ENCODE measurements at regions not wholly inside any gene's neighbourhood (a gene's known extent, or its start where the extent isn't known, plus 50 kb on each side); places are given as distances from the start of the nearest gene placed in this dataset.

- H3K79me2 ChIP-seq (ENCODE audit: low read length), result no peaks in the 10 kb centered on the region
- no peaks in the 10 kb centered on the region for H3K9me3 ChIP-seq (ENCODE audit: low read length)
- H2AFZ ChIP-seq (ENCODE audit: low read length), result no peak overlapping the region
- H3K4me3 ChIP-seq (ENCODE audit: low read length), result no peak overlapping the region
- DNase-seq, result no peak
- no peak overlapping the region for H3K9ac ChIP-seq (ENCODE audit: low read length)
- no peaks in the 10 kb centered on the region for H3K4me1 ChIP-seq (ENCODE audit: low read length)
- no peaks in the 10 kb centered on the region for H3K36me3 ChIP-seq (ENCODE audit: insufficient read depth, low read length)
- no peak overlapping the region for H3K4me2 ChIP-seq (ENCODE audit: low read depth, low read length, poor library complexity, severe bottlenecking)
- no peaks in the 10 kb centered on the region for H3K27me3 ChIP-seq (ENCODE audit: low read length)
- H4K20me1 ChIP-seq (ENCODE audit: insufficient read depth, low read depth, low read length), result no peaks in the 10 kb centered on the region
- no peak overlapping the region for H3K27ac ChIP-seq (ENCODE audit: low read length)
- no peaks in the 10 kb centered on the region for H3K9me2 ChIP-seq (replicated peaks; ENCODE audit: insufficient read depth, low read length)
These were observed 207.1 kb downstream of the ICE1 start for GRCh38 chr5:5629607-5629978.

GRCh38 chr5:5628866-5629606, 206.6 kb downstream of the ICE1 start:
- Histone ChIP-seq H3K4me1 (ENCODE audit: low read length) (no peaks in the 10 kb centered on the region), H3K4me3 (ENCODE audit: low read length) (no peak overlapping the region), H3K79me2 (ENCODE audit: low read length) (no peaks in the 10 kb centered on the region), H3K4me2 (ENCODE audit: low read depth, low read length, poor library complexity, severe bottlenecking) (no peak overlapping the region), H3K9me2 (replicated peaks; ENCODE audit: insufficient read depth, low read length) (no peaks in the 10 kb centered on the region), H3K9me3 (ENCODE audit: low read length) (no peaks in the 10 kb centered on the region), H4K20me1 (ENCODE audit: insufficient read depth, low read depth, low read length) (no peaks in the 10 kb centered on the region), H3K27me3 (ENCODE audit: low read length) (no peaks in the 10 kb centered on the region), H3K9ac (ENCODE audit: low read length) (no peak overlapping the region), H3K27ac (ENCODE audit: low read length) (no peak overlapping the region), H3K36me3 (ENCODE audit: insufficient read depth, low read length) (no peaks in the 10 kb centered on the region), H2AFZ (ENCODE audit: low read length) (no peak overlapping the region)
- no peak for DNase-seq

GRCh38 chr5:5626412-5626811, 203.9 kb downstream of the ICE1 start:
- no peak overlapping the region for H3K4me3 ChIP-seq (ENCODE audit: low read length)
- no peaks in the 10 kb centered on the region for H3K4me1 ChIP-seq (ENCODE audit: low read length)
- H4K20me1 ChIP-seq (ENCODE audit: insufficient read depth, low read depth, low read length), result no peaks in the 10 kb centered on the region
- no peak for DNase-seq
- H3K9ac ChIP-seq (ENCODE audit: low read length), result no peak overlapping the region
- no peaks in the 10 kb centered on the region for H3K36me3 ChIP-seq (ENCODE audit: insufficient read depth, low read length)
- no peaks in the 10 kb centered on the region for H3K27me3 ChIP-seq (ENCODE audit: low read length)
- no peak overlapping the region for H2AFZ ChIP-seq (ENCODE audit: low read length)
- H3K9me3 ChIP-seq (ENCODE audit: low read length), result no peaks in the 10 kb centered on the region; the same call in 1 of the 2 replicates
- no peaks in the 10 kb centered on the region for H3K79me2 ChIP-seq (ENCODE audit: low read length)
- no peaks in the 10 kb centered on the region for H3K9me2 ChIP-seq (replicated peaks; ENCODE audit: insufficient read depth, low read length)
- no peak overlapping the region for H3K4me2 ChIP-seq (ENCODE audit: low read depth, low read length, poor library complexity, severe bottlenecking)
- H3K27ac ChIP-seq (ENCODE audit: low read length), result no peak overlapping the region

- Histone ChIP-seq H3K4me2 (ENCODE audit: low read depth, low read length, poor library complexity, severe bottlenecking) (no peak overlapping the region), H2AFZ (ENCODE audit: low read length) (no peak overlapping the region), H3K36me3 (ENCODE audit: insufficient read depth, low read length) (no peaks in the 10 kb centered on the region), H3K9ac (ENCODE audit: low read length) (no peak overlapping the region), H3K4me1 (ENCODE audit: low read length) (no peaks in the 10 kb centered on the region), H3K27ac (ENCODE audit: low read length) (no peak overlapping the region), H3K9me3 (ENCODE audit: low read length) (no peaks in the 10 kb centered on the region; the same call in 1 of the 2 replicates), H3K4me3 (ENCODE audit: low read length) (no peak overlapping the region), H3K9me2 (replicated peaks; ENCODE audit: insufficient read depth, low read length) (no peaks in the 10 kb centered on the region), H3K79me2 (ENCODE audit: low read length) (no peaks in the 10 kb centered on the region), H4K20me1 (ENCODE audit: insufficient read depth, low read depth, low read length) (no peaks in the 10 kb centered on the region), H3K27me3 (ENCODE audit: low read length) (0 out of 2 replicates have a peak, but pooled peaks cover 2% of the 10 kb centered on the region)
- no peak for DNase-seq
These were observed 203.0 kb downstream of the ICE1 start for GRCh38 chr5:5625491-5625890.

GRCh38 chr5:5623397-5623796, 200.9 kb downstream of the ICE1 start:
- 0 out of 2 replicates have a peak, but pooled peaks cover 2% of the 10 kb centered on the region for H3K27me3 ChIP-seq (ENCODE audit: low read length)
- no peak overlapping the region for H3K4me2 ChIP-seq (ENCODE audit: low read depth, low read length, poor library complexity, severe bottlenecking)
- no peak for DNase-seq
- H3K9me3 ChIP-seq (ENCODE audit: low read length), result no peaks in the 10 kb centered on the region; the same call in 1 of the 2 replicates
- no peak overlapping the region for H3K4me3 ChIP-seq (ENCODE audit: low read length)
- no peaks in the 10 kb centered on the region for H4K20me1 ChIP-seq (ENCODE audit: insufficient read depth, low read depth, low read length)
- no peak overlapping the region for H3K9ac ChIP-seq (ENCODE audit: low read length)
- H3K36me3 ChIP-seq (ENCODE audit: insufficient read depth, low read length), result no peaks in the 10 kb centered on the region
- no peak overlapping the region for H3K27ac ChIP-seq (ENCODE audit: low read length)
- no peak overlapping the region for H2AFZ ChIP-seq (ENCODE audit: low read length)
- no peaks in the 10 kb centered on the region for H3K9me2 ChIP-seq (replicated peaks; ENCODE audit: insufficient read depth, low read length)
- H3K4me1 ChIP-seq (ENCODE audit: low read length), result no peaks in the 10 kb centered on the region
- H3K79me2 ChIP-seq (ENCODE audit: low read length), result no peaks in the 10 kb centered on the region

- no peak overlapping the region for H3K27ac ChIP-seq (ENCODE audit: low read length)
- no peaks in the 10 kb centered on the region for H3K4me1 ChIP-seq (ENCODE audit: low read length)
- 0 out of 2 replicates have a peak, but pooled peaks cover 2% of the 10 kb centered on the region for H3K27me3 ChIP-seq (ENCODE audit: low read length)
- H3K79me2 ChIP-seq (ENCODE audit: low read length), result no peaks in the 10 kb centered on the region
- no peak overlapping the region for H3K9ac ChIP-seq (ENCODE audit: low read length)
- no peak overlapping the region for H2AFZ ChIP-seq (ENCODE audit: low read length)
- H3K9me2 ChIP-seq (replicated peaks; ENCODE audit: insufficient read depth, low read length), result no peaks in the 10 kb centered on the region
- no peaks in the 10 kb centered on the region for H4K20me1 ChIP-seq (ENCODE audit: insufficient read depth, low read depth, low read length)
- H3K36me3 ChIP-seq (ENCODE audit: insufficient read depth, low read length), result no peaks in the 10 kb centered on the region
- no peak for DNase-seq
- H3K9me3 ChIP-seq (ENCODE audit: low read length), result no peaks in the 10 kb centered on the region; the same call in 1 of the 2 replicates
- H3K4me3 ChIP-seq (ENCODE audit: low read length), result no peak overlapping the region
- no peak overlapping the region for H3K4me2 ChIP-seq (ENCODE audit: low read depth, low read length, poor library complexity, severe bottlenecking)
These were observed 200.3 kb downstream of the ICE1 start for GRCh38 chr5:5622806-5623205.

GRCh38 chr5:5619546-5619945, 197.1 kb downstream of the ICE1 start:
- Histone ChIP-seq H4K20me1 (ENCODE audit: insufficient read depth, low read depth, low read length) (no peaks in the 10 kb centered on the region), H3K9ac (ENCODE audit: low read length) (no peak overlapping the region), H3K4me1 (ENCODE audit: low read length) (no peaks in the 10 kb centered on the region), H3K36me3 (ENCODE audit: insufficient read depth, low read length) (no peaks in the 10 kb centered on the region), H2AFZ (ENCODE audit: low read length) (no peak overlapping the region), H3K9me3 (ENCODE audit: low read length) (no peaks in the 10 kb centered on the region; the same call in 1 of the 2 replicates), H3K4me2 (ENCODE audit: low read depth, low read length, poor library complexity, severe bottlenecking) (no peak overlapping the region), H3K4me3 (ENCODE audit: low read length) (no peak overlapping the region), H3K79me2 (ENCODE audit: low read length) (no peaks in the 10 kb centered on the region), H3K9me2 (replicated peaks; ENCODE audit: insufficient read depth, low read length) (no peaks in the 10 kb centered on the region), H3K27me3 (ENCODE audit: low read length) (0 out of 2 replicates have a peak, but pooled peaks cover 2% of the 10 kb centered on the region), H3K27ac (ENCODE audit: low read length) (no peak overlapping the region)
- DNase-seq, result no peak

GRCh38 chr5:5617024-5617423, 194.5 kb downstream of the ICE1 start:
- DNase-seq, result no peak
- H2AFZ ChIP-seq (ENCODE audit: low read length), result no peak overlapping the region
- H3K9me3 ChIP-seq (ENCODE audit: low read length), result no peaks in the 10 kb centered on the region
- no peaks in the 10 kb centered on the region for H3K9me2 ChIP-seq (replicated peaks; ENCODE audit: insufficient read depth, low read length)
- 0 out of 2 replicates have a peak, but pooled peaks cover 2% of the 10 kb centered on the region for H3K27me3 ChIP-seq (ENCODE audit: low read length)
- peaks cover 3% of the 10 kb centered on the region; the same call in 1 of the 2 replicates for H3K4me1 ChIP-seq (ENCODE audit: low read length)
- no peak overlapping the region for H3K9ac ChIP-seq (ENCODE audit: low read length)
- H3K4me3 ChIP-seq (ENCODE audit: low read length), result no peak overlapping the region
- H3K79me2 ChIP-seq (ENCODE audit: low read length), result no peaks in the 10 kb centered on the region
- no peaks in the 10 kb centered on the region for H4K20me1 ChIP-seq (ENCODE audit: insufficient read depth, low read depth, low read length)
- no peak overlapping the region for H3K4me2 ChIP-seq (ENCODE audit: low read depth, low read length, poor library complexity, severe bottlenecking)
- H3K36me3 ChIP-seq (ENCODE audit: insufficient read depth, low read length), result no peaks in the 10 kb centered on the region
- H3K27ac ChIP-seq (ENCODE audit: low read length), result no peak overlapping the region
